WI38 (cell line): ENCODE measurements at regions not wholly inside any gene's neighbourhood (a gene's known extent, or its start where the extent isn't known, plus 50 kb on each side); places are given as distances from the start of the nearest gene placed in this dataset.

ENCODE experiments used
- H3K4me3 ChIP-seq: 2 replicates; pipeline ENCODE4 v1.5.1; 2011; ENCODE audit warnings: low read depth, mild to moderate bottlenecking, control low read depth, low read length
- CTCF ChIP-seq: IDR thresholded peaks from 2 replicates; pipeline ENCODE4 v1.5.1; 2012; ENCODE audit warnings: low read depth, mild to moderate bottlenecking, control low read depth, low read length

- TF ChIP-seq CTCF, result no peak
- H3K4me3 ChIP-seq, result no peak overlapping the region
Measured at GRCh38 chr12:87231818-87232217, 797.4 kb downstream of the C12orf50 start.

- TF ChIP-seq CTCF, result no peak
- no peak overlapping the region for H3K4me3 ChIP-seq
Measured at GRCh38 chr12:87230441-87230840, 798.8 kb downstream of the C12orf50 start.

GRCh38 chr12:87227162-87227561 lies 802.0 kb downstream of the C12orf50 start:
- TF ChIP-seq CTCF, result no peak
- H3K4me3 ChIP-seq, result no peak overlapping the region

GRCh38 chr12:87217491-87217890 lies 811.7 kb downstream of the C12orf50 start:
- H3K4me3 ChIP-seq, result no peak overlapping the region
- TF ChIP-seq CTCF, result no peak

- no peak overlapping the region for H3K4me3 ChIP-seq
- TF ChIP-seq CTCF, result no peak
Measured at GRCh38 chr12:87216436-87216835, 812.8 kb downstream of the C12orf50 start.

- TF ChIP-seq CTCF, result no peak
- H3K4me3 ChIP-seq, result no peak overlapping the region
Measured at GRCh38 chr12:87202189-87202588, 827.0 kb downstream of the C12orf50 start.

- TF ChIP-seq CTCF, result no peak
- H3K4me3 ChIP-seq, result no peak overlapping the region
Measured at GRCh38 chr12:87201598-87201997, 827.6 kb downstream of the C12orf50 start.
